ENCODE measurements at regions not wholly inside any gene's neighbourhood (a gene's known extent, or its start where the extent isn't known, plus 50 kb on each side); places are given as distances from the start of the nearest gene placed in this dataset.

GRCh38 chr4:87734084-87734483 lies 65.3 kb upstream of the IBSP start:
- TF ChIP-seq POLR2A (IDR thresholded peaks at IDR 0.05) (no peak), CTCF (IDR thresholded peaks at IDR 0.05) (no peak)
